ENCODE measurements at regions not wholly inside any gene's neighbourhood (a gene's known extent, or its start where the extent isn't known, plus 50 kb on each side); places are given as distances from the start of the nearest gene placed in this dataset.

GRCh38 chr1:87165177-87165576, 163.5 kb upstream of the LMO4 start:
- no peak overlapping the region for H3K4me3 ChIP-seq (ENCODE audit: low read depth, low read length)
- H3K27me3 ChIP-seq (replicated peaks) = no peaks in the 10 kb centered on the region
- no peak for DNase-seq
- in situ Hi-C loops (cut with HindIII; ENCODE audit: low pct_ligation_motif_present, low sequenced_read_pairs) = no loop called here
- TF ChIP-seq CTCF (IDR thresholded peaks at IDR 0.05; ENCODE audit: low read depth, low read length, missing control alignments) = no peak
- H3K36me3 ChIP-seq (replicated peaks) = no peaks in the 10 kb centered on the region
- H3K27ac ChIP-seq = no peak overlapping the region

- Histone ChIP-seq H3K27ac (no peak overlapping the region), H3K36me3 (replicated peaks) (no peaks in the 10 kb centered on the region)
Observed at GRCh38 chr1:87167157-87167789, 161.4 kb upstream of the LMO4 start.

GRCh38 chr1:87167848-87168525, 160.7 kb upstream of the LMO4 start:
- TF ChIP-seq CTCF (IDR thresholded peaks at IDR 0.05; ENCODE audit: low read depth, low read length, missing control alignments) = peak; percentile 55
- Histone ChIP-seq H3K36me3 (replicated peaks) (no peaks in the 10 kb centered on the region), H3K27ac (no peak overlapping the region), H3K4me3 (ENCODE audit: low read depth, low read length) (no peak overlapping the region), H3K27me3 (replicated peaks) (no peaks in the 10 kb centered on the region)
- in situ Hi-C loops (cut with HindIII; ENCODE audit: low pct_ligation_motif_present, low sequenced_read_pairs) = no loop called here
- DNase-seq = no peak

More at GRCh38 chr1:87167157-87167789, 161.4 kb upstream of the LMO4 start:
- in situ Hi-C loops (cut with HindIII; ENCODE audit: low pct_ligation_motif_present, low sequenced_read_pairs) = no loop called here
- TF ChIP-seq CTCF (IDR thresholded peaks at IDR 0.05; ENCODE audit: low read depth, low read length, missing control alignments) = no peak
- no peaks in the 10 kb centered on the region for H3K27me3 ChIP-seq (replicated peaks)
- DNase-seq = no peak
- no peak overlapping the region for H3K4me3 ChIP-seq (ENCODE audit: low read depth, low read length)

- Histone ChIP-seq H3K36me3 (replicated peaks) (no peaks in the 10 kb centered on the region), H3K4me3 (ENCODE audit: low read depth, low read length) (no peak overlapping the region), H3K27ac (no peak overlapping the region), H3K27me3 (replicated peaks) (no peaks in the 10 kb centered on the region)
- DNase-seq = no peak
- TF ChIP-seq CTCF (IDR thresholded peaks at IDR 0.05; ENCODE audit: low read depth, low read length, missing control alignments) = no peak
- in situ Hi-C loops (cut with HindIII; ENCODE audit: low pct_ligation_motif_present, low sequenced_read_pairs) = no loop called here
Observed at GRCh38 chr1:87169263-87169910, 159.3 kb upstream of the LMO4 start.

GRCh38 chr1:87170157-87170556, 158.5 kb upstream of the LMO4 start:
- H3K4me3 ChIP-seq (ENCODE audit: low read depth, low read length) = no peak overlapping the region
- no peak for TF ChIP-seq CTCF (IDR thresholded peaks at IDR 0.05; ENCODE audit: low read depth, low read length, missing control alignments)
- DNase-seq = no peak
- in situ Hi-C loops (cut with HindIII; ENCODE audit: low pct_ligation_motif_present, low sequenced_read_pairs) = no loop called here
- H3K36me3 ChIP-seq (replicated peaks) = no peaks in the 10 kb centered on the region
- H3K27me3 ChIP-seq (replicated peaks) = no peaks in the 10 kb centered on the region
- no peak overlapping the region for H3K27ac ChIP-seq

Measured in brain microvascular endothelial cell (primary cell).